Endothelial cell of umbilical vein (primary cell): ENCODE measurements at regions not wholly inside any gene's neighbourhood (a gene's known extent, or its start where the extent isn't known, plus 50 kb on each side); places are given as distances from the start of the nearest gene placed in this dataset.
A peak's percentile ranks its signal among the peaks of the same experiment; 100 is the strongest.

ENCODE experiments used
- EZH2 ChIP-seq: IDR thresholded peaks from 2 replicates; pipeline ENCODE4 v1.6.1; 2012; ENCODE audit warnings: borderline replicate concordance, low read depth, mild to moderate bottlenecking, moderate library complexity, low read length, inconsistent platforms; ENCODE audit not compliant: severe bottlenecking
- FOS ChIP-seq: IDR thresholded peaks from 2 replicates; pipeline ENCODE4 v1.6.1; 2011; ENCODE audit warnings: mild to moderate bottlenecking, low read length, moderate library complexity, borderline replicate concordance; ENCODE audit not compliant: insufficient read depth
- JUN ChIP-seq: IDR thresholded peaks from 2 replicates; pipeline ENCODE4 v1.6.1; 2011; ENCODE audit warnings: borderline replicate concordance, low read depth; ENCODE audit not compliant: insufficient read length, insufficient read depth
- MAX ChIP-seq: IDR thresholded peaks from 2 replicates; pipeline ENCODE4 v1.6.1; 2011; ENCODE audit not compliant: insufficient read depth, insufficient read length
- MYC ChIP-seq: IDR thresholded peaks from one replicate; pipeline ENCODE4 v1.6.1; 2011; ENCODE audit warnings: mild to moderate bottlenecking, low read depth, low read length
- POLR2A ChIP-seq: IDR thresholded peaks from 2 replicates; pipeline ENCODE4 v1.6.1; 2012; ENCODE audit warnings: low read depth, mild to moderate bottlenecking, control low read depth, low read length
- POLR2AphosphoS5 ChIP-seq: IDR thresholded peaks from 2 replicates; pipeline ENCODE4 v1.6.1; 2012; ENCODE audit warnings: low read depth, mild to moderate bottlenecking, control low read depth, low read length, moderate library complexity; ENCODE audit not compliant: insufficient read depth
- TF ChIP-seq, protein P1 (sequence below), 2 donors: IDR thresholded peaks; 1 replicate in 1 of 2; 2 replicates in 1 of 2; pipeline ENCODE4 v1.5.1; 2011; ENCODE audit warnings: low read length in 2 of 2, mild to moderate bottlenecking in 2 of 2, moderate library complexity in 2 of 2, control low read depth in 1 of 2, inconsistent platforms in 1 of 2, low read depth in 1 of 2; ENCODE audit not compliant: insufficient read depth in 1 of 2; ENCODE audit errors: extremely low read depth in 1 of 2

DNA sequence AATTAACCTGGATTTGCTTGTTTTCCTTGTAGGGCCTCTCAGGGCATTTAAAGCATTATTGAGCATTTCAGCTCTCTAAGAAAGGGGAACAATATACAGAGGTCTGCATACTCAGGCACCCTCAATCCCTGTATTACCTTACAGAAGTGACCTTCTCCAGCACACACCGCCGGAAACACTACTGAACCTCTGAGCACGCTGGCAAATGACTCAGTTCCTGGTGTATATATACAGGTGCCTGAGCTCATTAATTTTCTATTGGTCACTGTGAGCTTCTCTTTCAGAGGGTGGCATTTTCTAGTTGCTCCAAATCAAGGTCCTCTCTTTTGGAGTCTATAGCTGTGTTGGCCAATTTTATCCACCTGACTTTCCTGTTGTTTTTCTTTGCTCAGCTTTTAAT is 85.2 kb upstream of the COPS8 start:
- TF ChIP-seq, protein P1, sequence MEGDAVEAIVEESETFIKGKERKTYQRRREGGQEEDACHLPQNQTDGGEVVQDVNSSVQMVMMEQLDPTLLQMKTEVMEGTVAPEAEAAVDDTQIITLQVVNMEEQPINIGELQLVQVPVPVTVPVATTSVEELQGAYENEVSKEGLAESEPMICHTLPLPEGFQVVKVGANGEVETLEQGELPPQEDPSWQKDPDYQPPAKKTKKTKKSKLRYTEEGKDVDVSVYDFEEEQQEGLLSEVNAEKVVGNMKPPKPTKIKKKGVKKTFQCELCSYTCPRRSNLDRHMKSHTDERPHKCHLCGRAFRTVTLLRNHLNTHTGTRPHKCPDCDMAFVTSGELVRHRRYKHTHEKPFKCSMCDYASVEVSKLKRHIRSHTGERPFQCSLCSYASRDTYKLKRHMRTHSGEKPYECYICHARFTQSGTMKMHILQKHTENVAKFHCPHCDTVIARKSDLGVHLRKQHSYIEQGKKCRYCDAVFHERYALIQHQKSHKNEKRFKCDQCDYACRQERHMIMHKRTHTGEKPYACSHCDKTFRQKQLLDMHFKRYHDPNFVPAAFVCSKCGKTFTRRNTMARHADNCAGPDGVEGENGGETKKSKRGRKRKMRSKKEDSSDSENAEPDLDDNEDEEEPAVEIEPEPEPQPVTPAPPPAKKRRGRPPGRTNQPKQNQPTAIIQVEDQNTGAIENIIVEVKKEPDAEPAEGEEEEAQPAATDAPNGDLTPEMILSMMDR (IDR thresholded peaks at IDR 0.05; ENCODE audit: extremely low read depth in 1 of 2, insufficient read depth in 1 of 2, low read depth in 1 of 2, low read length in 2 of 2): no peak
- peak; percentile 28 for TF ChIP-seq POLR2AphosphoS5
- TF ChIP-seq JUN: peak; percentile 31
- TF ChIP-seq EZH2: no peak
- TF ChIP-seq MAX: no peak
- no peak for TF ChIP-seq MYC
- TF ChIP-seq POLR2A: no peak
- TF ChIP-seq FOS: no peak
